ENCODE measurements at regions not wholly inside any gene's neighbourhood (a gene's known extent, or its start where the extent isn't known, plus 50 kb on each side); places are given as distances from the start of the nearest gene placed in this dataset.

- H3K4me2 ChIP-seq = no peak overlapping the region
- H3K27ac ChIP-seq = no peak overlapping the region
- no peaks in the 10 kb centered on the region for H3F3A ChIP-seq (ENCODE audit: low read depth)
- no peak overlapping the region for H3K9ac ChIP-seq
- H3K79me2 ChIP-seq (ENCODE audit: low read depth) = no peaks in the 10 kb centered on the region
- Mint-ChIP-seq H3K36me3 (no peaks in the 10 kb centered on the region), H3K4me3 (no peak overlapping the region), H3K4me1 (no peaks in the 10 kb centered on the region), H3K27ac (no peak overlapping the region), H3K27me3 (ENCODE audit: insufficient read depth, low read depth) (no peaks in the 10 kb centered on the region), H3K9me3 (peaks cover 4% of the 10 kb centered on the region)
- H2AFZ ChIP-seq (replicated peaks) = no peak overlapping the region
- H4K20me1 ChIP-seq (ENCODE audit: low read depth) = no peaks in the 10 kb centered on the region
- no peaks in the 10 kb centered on the region for H3K27me3 ChIP-seq
- H3K4me3 ChIP-seq = no peak overlapping the region
- H3K9me3 ChIP-seq (ENCODE audit: low read depth) = peaks cover 2% of the 10 kb centered on the region
- DNase-seq (ENCODE audit: low spot score) = no peak
- peaks cover 9% of the 10 kb centered on the region for H3K4me1 ChIP-seq
- TF ChIP-seq, protein P1, sequence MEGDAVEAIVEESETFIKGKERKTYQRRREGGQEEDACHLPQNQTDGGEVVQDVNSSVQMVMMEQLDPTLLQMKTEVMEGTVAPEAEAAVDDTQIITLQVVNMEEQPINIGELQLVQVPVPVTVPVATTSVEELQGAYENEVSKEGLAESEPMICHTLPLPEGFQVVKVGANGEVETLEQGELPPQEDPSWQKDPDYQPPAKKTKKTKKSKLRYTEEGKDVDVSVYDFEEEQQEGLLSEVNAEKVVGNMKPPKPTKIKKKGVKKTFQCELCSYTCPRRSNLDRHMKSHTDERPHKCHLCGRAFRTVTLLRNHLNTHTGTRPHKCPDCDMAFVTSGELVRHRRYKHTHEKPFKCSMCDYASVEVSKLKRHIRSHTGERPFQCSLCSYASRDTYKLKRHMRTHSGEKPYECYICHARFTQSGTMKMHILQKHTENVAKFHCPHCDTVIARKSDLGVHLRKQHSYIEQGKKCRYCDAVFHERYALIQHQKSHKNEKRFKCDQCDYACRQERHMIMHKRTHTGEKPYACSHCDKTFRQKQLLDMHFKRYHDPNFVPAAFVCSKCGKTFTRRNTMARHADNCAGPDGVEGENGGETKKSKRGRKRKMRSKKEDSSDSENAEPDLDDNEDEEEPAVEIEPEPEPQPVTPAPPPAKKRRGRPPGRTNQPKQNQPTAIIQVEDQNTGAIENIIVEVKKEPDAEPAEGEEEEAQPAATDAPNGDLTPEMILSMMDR (IDR thresholded peaks at IDR 0.05) = no peak
- TF ChIP-seq EZH2 (IDR thresholded peaks at IDR 0.05) = no peak
- TF ChIP-seq EZH2phosphoT487 (IDR thresholded peaks at IDR 0.05) = no peak
- H3K36me3 ChIP-seq = no peaks in the 10 kb centered on the region
These were observed 523.8 kb upstream of the SETBP1 start for GRCh38 chr18:44156776-44157335.

DNA sequence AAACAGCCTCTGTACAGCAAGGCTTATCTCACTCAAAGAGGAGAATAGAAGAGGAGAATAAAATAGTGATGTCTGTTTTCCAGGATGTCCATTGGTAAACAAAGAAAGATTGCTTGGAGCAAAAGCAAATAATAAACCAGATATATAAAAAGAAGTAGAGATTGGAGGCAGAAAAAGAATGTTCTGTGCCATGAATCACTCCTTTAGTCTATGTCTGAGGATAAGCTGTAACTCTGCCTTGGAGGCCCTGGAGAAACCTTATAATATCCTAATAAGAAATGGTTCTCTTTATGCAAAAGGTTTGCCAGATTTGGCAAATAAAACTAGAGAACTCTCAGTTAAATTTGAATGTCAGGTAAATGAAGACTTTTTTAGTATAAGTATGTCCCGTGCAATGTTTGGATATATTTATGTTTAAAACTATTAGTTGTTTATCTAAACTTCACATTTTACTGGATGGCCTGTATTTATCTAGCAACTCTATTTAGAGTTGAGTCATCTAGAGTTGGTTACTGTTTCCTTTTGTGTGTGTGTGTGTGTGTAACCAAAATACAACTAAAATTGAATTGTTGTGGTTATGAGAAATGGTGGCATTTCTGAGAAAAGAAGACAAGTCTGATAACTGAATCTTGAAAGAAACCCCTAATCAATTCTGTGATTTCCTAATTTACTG, 510.3 kb upstream of the SETBP1 start:
- no peaks in the 10 kb centered on the region for H3K27me3 ChIP-seq
- no peak for DNase-seq (ENCODE audit: low spot score)
- no peaks in the 10 kb centered on the region for H3K4me1 Mint-ChIP-seq
- H3F3A ChIP-seq (ENCODE audit: low read depth) = no peaks in the 10 kb centered on the region
- H4K20me1 ChIP-seq (ENCODE audit: low read depth) = no peaks in the 10 kb centered on the region
- no peak overlapping the region for H3K27ac Mint-ChIP-seq
- H3K4me3 Mint-ChIP-seq = no peak overlapping the region
- no peak overlapping the region for H2AFZ ChIP-seq (replicated peaks)
- H3K9me3 ChIP-seq (ENCODE audit: low read depth) = no peaks in the 10 kb centered on the region
- no peak overlapping the region for H3K27ac ChIP-seq
- no peaks in the 10 kb centered on the region for H3K27me3 Mint-ChIP-seq (ENCODE audit: insufficient read depth, low read depth)
- H3K36me3 ChIP-seq = no peaks in the 10 kb centered on the region
- no peak overlapping the region for H3K4me2 ChIP-seq
- peaks cover 5% of the 10 kb centered on the region for H3K4me1 ChIP-seq
- no peaks in the 10 kb centered on the region for H3K9me3 Mint-ChIP-seq
- H3K4me3 ChIP-seq = no peak overlapping the region
- no peaks in the 10 kb centered on the region for H3K79me2 ChIP-seq (ENCODE audit: low read depth)
- no peaks in the 10 kb centered on the region for H3K36me3 Mint-ChIP-seq
- no peak overlapping the region for H3K9ac ChIP-seq
- TF ChIP-seq, protein P1 (IDR thresholded peaks at IDR 0.05) = no peak
- TF ChIP-seq EZH2phosphoT487 (IDR thresholded peaks at IDR 0.05) (no peak), EZH2 (IDR thresholded peaks at IDR 0.05) (no peak)

- Histone ChIP-seq H3K4me3 (no peak overlapping the region), H3K79me2 (ENCODE audit: low read depth) (no peaks in the 10 kb centered on the region), H3K9ac (no peak overlapping the region), H4K20me1 (ENCODE audit: low read depth) (no peaks in the 10 kb centered on the region), H3K27me3 (no peaks in the 10 kb centered on the region), H3K9me3 (ENCODE audit: low read depth) (no peaks in the 10 kb centered on the region), H3K4me1 (no peaks in the 10 kb centered on the region), H3F3A (ENCODE audit: low read depth) (no peaks in the 10 kb centered on the region), H3K27ac (no peak overlapping the region), H2AFZ (replicated peaks) (no peak overlapping the region), H3K36me3 (no peaks in the 10 kb centered on the region), H3K4me2 (no peak overlapping the region)
- no peaks in the 10 kb centered on the region for H3K27me3 Mint-ChIP-seq (ENCODE audit: insufficient read depth, low read depth)
- no peak for DNase-seq (ENCODE audit: low spot score)
- no peak overlapping the region for H3K27ac Mint-ChIP-seq
- TF ChIP-seq, protein P1 (IDR thresholded peaks at IDR 0.05) = no peak
- TF ChIP-seq EZH2phosphoT487 (IDR thresholded peaks at IDR 0.05) = no peak
- no peak for TF ChIP-seq EZH2 (IDR thresholded peaks at IDR 0.05)
- no peaks in the 10 kb centered on the region for H3K36me3 Mint-ChIP-seq
- no peaks in the 10 kb centered on the region for H3K4me1 Mint-ChIP-seq
- H3K9me3 Mint-ChIP-seq = no peaks in the 10 kb centered on the region
- H3K4me3 Mint-ChIP-seq = no peak overlapping the region
These were observed 509.4 kb upstream of the SETBP1 start for GRCh38 chr18:44171301-44171700.

Data from neural progenitor cell (in vitro differentiated cells).